ENCODE measurements at regions not wholly inside any gene's neighbourhood (a gene's known extent, or its start where the extent isn't known, plus 50 kb on each side); places are given as distances from the start of the nearest gene placed in this dataset.

GRCh38 chr18:53677480-53677879, 547.0 kb downstream of the MBD2 start:
- Histone ChIP-seq H3K27ac (no peak overlapping the region), H3K27me3 (no peaks in the 10 kb centered on the region), H3K4me1 (no peaks in the 10 kb centered on the region), H3K4me3 (no peak overlapping the region), H3K9ac (ENCODE audit: low read depth in 2 of 2, low read length in 2 of 2) (no peak overlapping the region), H3K9me3 (no peaks in the 10 kb centered on the region), H3K36me3 (no peaks in the 10 kb centered on the region)
- DNase-seq: no peak
- intact Hi-C loops (cut with DNase I): no loop called here
- TF ChIP-seq, protein P1, sequence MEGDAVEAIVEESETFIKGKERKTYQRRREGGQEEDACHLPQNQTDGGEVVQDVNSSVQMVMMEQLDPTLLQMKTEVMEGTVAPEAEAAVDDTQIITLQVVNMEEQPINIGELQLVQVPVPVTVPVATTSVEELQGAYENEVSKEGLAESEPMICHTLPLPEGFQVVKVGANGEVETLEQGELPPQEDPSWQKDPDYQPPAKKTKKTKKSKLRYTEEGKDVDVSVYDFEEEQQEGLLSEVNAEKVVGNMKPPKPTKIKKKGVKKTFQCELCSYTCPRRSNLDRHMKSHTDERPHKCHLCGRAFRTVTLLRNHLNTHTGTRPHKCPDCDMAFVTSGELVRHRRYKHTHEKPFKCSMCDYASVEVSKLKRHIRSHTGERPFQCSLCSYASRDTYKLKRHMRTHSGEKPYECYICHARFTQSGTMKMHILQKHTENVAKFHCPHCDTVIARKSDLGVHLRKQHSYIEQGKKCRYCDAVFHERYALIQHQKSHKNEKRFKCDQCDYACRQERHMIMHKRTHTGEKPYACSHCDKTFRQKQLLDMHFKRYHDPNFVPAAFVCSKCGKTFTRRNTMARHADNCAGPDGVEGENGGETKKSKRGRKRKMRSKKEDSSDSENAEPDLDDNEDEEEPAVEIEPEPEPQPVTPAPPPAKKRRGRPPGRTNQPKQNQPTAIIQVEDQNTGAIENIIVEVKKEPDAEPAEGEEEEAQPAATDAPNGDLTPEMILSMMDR (IDR thresholded peaks at IDR 0.05): no peak

- H3K4me3 ChIP-seq: no peak overlapping the region
- H3K4me1 ChIP-seq: no peaks in the 10 kb centered on the region
- H3K27me3 ChIP-seq: no peaks in the 10 kb centered on the region
- intact Hi-C loops (cut with DNase I): no loop called here
- no peak for DNase-seq
- H3K27ac ChIP-seq: no peak overlapping the region
- TF ChIP-seq, protein P1 (IDR thresholded peaks at IDR 0.05): no peak
- H3K36me3 ChIP-seq: no peaks in the 10 kb centered on the region
- H3K9ac ChIP-seq (ENCODE audit: low read depth in 2 of 2, low read length in 2 of 2): no peak overlapping the region
- H3K9me3 ChIP-seq: no peaks in the 10 kb centered on the region
These were observed 558.8 kb downstream of the MBD2 start for GRCh38 chr18:53665701-53666100.

- Histone ChIP-seq H3K9ac (ENCODE audit: low read depth in 2 of 2, low read length in 2 of 2) (no peak overlapping the region), H3K27me3 (no peaks in the 10 kb centered on the region), H3K9me3 (no peaks in the 10 kb centered on the region), H3K27ac (no peak overlapping the region), H3K4me1 (no peaks in the 10 kb centered on the region), H3K36me3 (no peaks in the 10 kb centered on the region), H3K4me3 (no peak overlapping the region)
- TF ChIP-seq, protein P1 (IDR thresholded peaks at IDR 0.05): no peak
- intact Hi-C loops (cut with DNase I): no loop called here
- no peak for DNase-seq
These were observed 559.9 kb downstream of the MBD2 start for GRCh38 chr18:53664575-53664974.

- Histone ChIP-seq H3K4me1 (no peaks in the 10 kb centered on the region), H3K9me3 (no peaks in the 10 kb centered on the region), H3K27me3 (no peaks in the 10 kb centered on the region), H3K36me3 (no peaks in the 10 kb centered on the region), H3K9ac (ENCODE audit: low read depth in 2 of 2, low read length in 2 of 2) (no peak overlapping the region), H3K27ac (no peak overlapping the region), H3K4me3 (no peak overlapping the region)
- TF ChIP-seq, protein P1 (IDR thresholded peaks at IDR 0.05): no peak
- no peak for DNase-seq
- intact Hi-C loops (cut with DNase I): no loop called here
These were observed 564.2 kb downstream of the MBD2 start for GRCh38 chr18:53660306-53660705.

DNA sequence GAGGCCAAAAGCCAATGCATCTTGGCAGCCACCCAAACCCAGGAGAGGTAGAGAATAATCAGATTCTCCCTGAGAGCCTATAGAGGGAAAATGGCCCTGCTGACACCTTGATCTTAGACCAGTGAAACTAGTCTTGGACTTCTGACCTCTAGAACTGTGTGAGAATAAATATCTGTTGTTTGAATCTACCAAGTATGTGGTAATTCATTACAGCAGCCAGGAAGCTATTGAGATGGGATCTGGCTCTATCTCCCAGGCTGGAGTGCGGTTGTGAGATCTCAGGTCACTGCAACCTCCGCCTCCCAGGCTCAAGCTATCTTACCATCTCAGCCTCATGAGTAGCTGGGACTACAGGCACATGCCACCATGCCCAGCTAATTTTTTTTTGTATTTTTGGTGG, 567.2 kb downstream of the MBD2 start:
- Histone ChIP-seq H3K27me3 (no peaks in the 10 kb centered on the region), H3K9me3 (no peaks in the 10 kb centered on the region), H3K4me1 (no peaks in the 10 kb centered on the region), H3K4me3 (no peak overlapping the region), H3K9ac (ENCODE audit: low read depth in 2 of 2, low read length in 2 of 2) (no peak overlapping the region), H3K36me3 (no peaks in the 10 kb centered on the region), H3K27ac (no peak overlapping the region)
- TF ChIP-seq, protein P1 (IDR thresholded peaks at IDR 0.05): no peak
- DNase-seq: no peak
- intact Hi-C loops (cut with DNase I): no loop called here

DNA sequence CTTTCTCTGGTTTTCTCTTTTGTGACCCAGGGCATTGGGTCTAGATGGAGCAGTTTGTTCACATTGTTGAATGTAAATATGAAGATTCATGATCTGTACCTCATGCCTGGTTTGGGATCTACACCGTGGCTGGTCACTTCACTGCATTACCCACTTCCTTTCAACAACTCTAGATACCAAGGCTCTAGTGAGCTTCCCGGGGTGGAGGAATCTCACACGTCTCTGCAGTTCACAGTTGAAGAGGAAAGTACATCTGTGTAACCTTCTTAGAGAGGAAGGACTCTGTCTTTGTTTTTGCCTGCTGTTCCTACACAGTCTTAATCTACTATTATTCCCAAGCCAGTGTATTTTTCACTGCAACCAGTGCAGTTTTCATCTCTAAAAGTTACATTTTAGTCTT, 574.8 kb downstream of the MBD2 start:
- H3K9ac ChIP-seq (ENCODE audit: low read depth in 2 of 2, low read length in 2 of 2): no peak overlapping the region
- no peak overlapping the region for H3K27ac ChIP-seq
- no peak overlapping the region for H3K4me3 ChIP-seq
- H3K36me3 ChIP-seq: no peaks in the 10 kb centered on the region
- TF ChIP-seq, protein P1 (IDR thresholded peaks at IDR 0.05): no peak
- intact Hi-C loops (cut with DNase I): no loop called here
- no peaks in the 10 kb centered on the region for H3K4me1 ChIP-seq
- no peaks in the 10 kb centered on the region for H3K27me3 ChIP-seq
- DNase-seq: no peak
- H3K9me3 ChIP-seq: no peaks in the 10 kb centered on the region

Data from colonic mucosa (tissue), 4 donors.